HCT116 (cell line): ENCODE measurements at regions not wholly inside any gene's neighbourhood (a gene's known extent, or its start where the extent isn't known, plus 50 kb on each side); places are given as distances from the start of the nearest gene placed in this dataset.

Experiments used
- CTCF ChIP-seq, 3 experiments: fragments of 200-600 bp in 1 of 3; sonication (generic) in 1 of 3; IDR thresholded peaks in 2 of 3; conservative IDR thresholded peaks in 1 of 3; 2 replicates each; pipeline ENCODE4 v1.5.1; 2012 to 2017; ENCODE audit warnings: low read depth in 2 of 3, low read length in 2 of 3, antibody characterized with exemption in 1 of 3, borderline replicate concordance in 1 of 3, control low read depth in 1 of 3, mild to moderate bottlenecking in 1 of 3, mixed read lengths in 1 of 3, mixed run types in 1 of 3, moderate library complexity in 1 of 3; ENCODE audit not compliant: insufficient read depth in 1 of 3
- POLR2A ChIP-seq: IDR thresholded peaks from 2 replicates; pipeline ENCODE4 v1.7.0; 2011; ENCODE audit warnings: borderline replicate concordance; ENCODE audit not compliant: insufficient read depth, insufficient read length; ENCODE audit errors: extremely low read depth
- SP1 ChIP-seq: IDR thresholded peaks from 2 replicates; pipeline ENCODE4 v1.6.1; 2012; ENCODE audit warnings: low read depth
- ZFX ChIP-seq: fragments of 450-650 bp; IDR thresholded peaks from 2 replicates; pipeline ENCODE4 v1.6.1; 2017

DNA sequence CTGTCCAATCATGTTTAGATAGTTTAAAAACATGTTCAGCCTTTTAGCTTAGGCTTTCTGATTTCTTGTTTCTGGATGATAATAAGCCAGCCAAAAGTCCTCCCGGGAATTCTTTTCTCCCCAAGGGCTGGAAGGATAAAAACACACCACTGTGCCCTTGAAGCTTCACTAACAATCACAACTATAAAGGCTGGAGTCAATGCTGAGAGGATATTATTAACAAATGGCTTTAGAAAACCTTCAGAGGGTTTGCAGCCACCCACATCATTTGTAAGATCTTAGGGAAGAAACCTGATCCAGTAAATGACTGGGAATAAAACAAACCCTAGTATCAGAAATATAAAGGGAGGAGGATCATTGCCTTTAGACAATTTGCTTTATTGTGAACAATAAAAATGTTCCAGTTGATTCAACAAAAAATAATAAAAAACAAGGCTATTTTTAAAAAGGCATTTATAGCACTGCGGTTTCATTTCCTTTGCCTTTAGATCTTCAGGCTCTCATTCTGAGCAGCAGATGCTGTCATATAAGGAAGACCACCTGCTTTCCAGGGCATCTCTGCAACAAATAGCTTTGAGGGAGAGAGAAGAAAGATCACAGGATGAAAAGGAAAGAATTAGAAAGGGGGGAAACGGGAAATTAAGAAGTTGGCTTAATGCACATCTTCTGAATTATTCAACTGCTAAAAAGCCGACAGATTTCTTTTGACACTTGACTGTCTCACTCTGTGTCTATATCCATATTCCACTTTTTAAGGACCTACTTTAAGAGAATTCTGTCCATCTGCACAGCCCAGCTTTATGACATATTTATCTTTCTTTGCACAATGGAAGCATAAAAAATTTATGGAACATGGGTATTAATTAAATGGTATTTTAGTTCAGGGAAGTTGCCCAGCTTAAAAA is 277.2 kb upstream of the SLC24A2 start:
- TF ChIP-seq POLR2A = no peak
- TF ChIP-seq ZFX = no peak
- TF ChIP-seq SP1 = no peak
- no peak for TF ChIP-seq CTCF (IDR thresholded peaks at IDR 0.05 in 2 of 3, conservative IDR thresholded peaks at IDR 0.05 in 1 of 3; ENCODE audit: borderline replicate concordance in 1 of 3, insufficient read depth in 1 of 3, low read depth in 2 of 3, low read length in 2 of 3)
